Lower lobe of right lung (tissue), 2 donors: ENCODE measurements at regions not wholly inside any gene's neighbourhood (a gene's known extent, or its start where the extent isn't known, plus 50 kb on each side); places are given as distances from the start of the nearest gene placed in this dataset.

Source experiments
- ATAC-seq, 2 donors: fragments of 200-7000 bp; cut with Tn5 transposase; one replicate each; pipeline ENCODE4 v1.9.1; 2020 to 2022; ENCODE audit warnings: mild to moderate bottlenecking in 2 of 2, moderate library complexity in 2 of 2
- DNase-seq: peaks from one replicate; pipeline ENCODE4 v3.0.0-alpha.2; 2020
- H3K27ac ChIP-seq: fragments of 200-600 bp; one replicate; pipeline ENCODE4 v1.8.0; 2022
- H3K27me3 ChIP-seq: fragments of 200-600 bp; one replicate; pipeline ENCODE4 v1.8.0; 2022; ENCODE audit warnings: low read depth
- H3K36me3 ChIP-seq: fragments of 200-600 bp; one replicate; pipeline ENCODE4 v1.8.0; 2022; ENCODE audit warnings: mild to moderate bottlenecking
- H3K4me1 ChIP-seq: fragments of 200-600 bp; one replicate; pipeline ENCODE4 v1.8.0; 2022
- H3K4me3 ChIP-seq: fragments of 200-600 bp; one replicate; pipeline ENCODE4 v1.8.0; 2022; ENCODE audit warnings: mild to moderate bottlenecking
- H3K9me3 ChIP-seq: fragments of 200-600 bp; one replicate; pipeline ENCODE4 v1.8.0; 2022
- CTCF ChIP-seq: fragments of 200-600 bp; IDR thresholded peaks from one replicate; pipeline ENCODE4 v1.8.0; 2022; ENCODE audit warnings: antibody characterized with exemption, mild to moderate bottlenecking
- intact Hi-C: fragments of 100-400 bp; cut with DNase I; formaldehyde crosslinking; loops from one replicate; pipeline ENCODE4 v1.11.0; 2022
- donor health status: DM: no; HTN: yes; CAD: no; lungs with severe emphysema.

DNA sequence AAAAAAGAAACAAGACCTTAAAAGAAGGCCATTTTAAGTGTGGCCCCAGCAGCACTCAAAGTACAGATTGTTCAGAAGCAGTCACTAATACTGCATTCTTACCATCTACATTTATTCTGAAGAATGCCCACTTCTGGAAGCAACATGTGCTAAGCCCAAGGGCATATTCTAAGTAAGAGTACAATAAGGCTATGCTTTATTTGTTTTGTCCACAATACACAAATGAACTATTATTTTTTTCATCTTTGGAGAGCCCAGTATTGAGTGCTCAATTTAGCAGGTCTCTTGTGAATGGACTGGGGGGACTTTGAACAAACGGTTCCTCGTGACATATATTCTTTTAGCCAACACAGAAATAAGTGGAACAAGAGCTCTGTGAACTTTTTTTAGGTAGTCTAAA, 191.4 kb upstream of the CHORDC1 start:
- ATAC-seq (no peak), DNase-seq (no peak)
- no peak overlapping the region for H3K4me3 ChIP-seq
- TF ChIP-seq CTCF, result no peak
- intact Hi-C loops, result no loop called here
- no peak overlapping the region for H3K27ac ChIP-seq
- no peaks in the 10 kb centered on the region for H3K36me3 ChIP-seq
- no peaks in the 10 kb centered on the region for H3K4me1 ChIP-seq
- no peaks in the 10 kb centered on the region for H3K9me3 ChIP-seq
- H3K27me3 ChIP-seq, result no peaks in the 10 kb centered on the region

GRCh38 chr11:90407350-90407749, 184.5 kb upstream of the CHORDC1 start:
- Histone ChIP-seq H3K27me3 (no peaks in the 10 kb centered on the region), H3K4me3 (no peak overlapping the region), H3K4me1 (no peaks in the 10 kb centered on the region), H3K9me3 (no peaks in the 10 kb centered on the region), H3K27ac (no peak overlapping the region), H3K36me3 (no peaks in the 10 kb centered on the region)
- intact Hi-C loops, result no loop called here
- no peak for TF ChIP-seq CTCF
- ATAC-seq (no peak), DNase-seq (no peak)

GRCh38 chr11:90392692-90393091, 169.8 kb upstream of the CHORDC1 start:
- Histone ChIP-seq H3K27ac (no peak overlapping the region), H3K27me3 (no peaks in the 10 kb centered on the region), H3K4me1 (no peaks in the 10 kb centered on the region), H3K9me3 (no peaks in the 10 kb centered on the region), H3K4me3 (no peak overlapping the region), H3K36me3 (no peaks in the 10 kb centered on the region)
- TF ChIP-seq CTCF, result no peak
- no peak for ATAC-seq
- no peak for DNase-seq
- intact Hi-C loops, result no loop called here

DNA sequence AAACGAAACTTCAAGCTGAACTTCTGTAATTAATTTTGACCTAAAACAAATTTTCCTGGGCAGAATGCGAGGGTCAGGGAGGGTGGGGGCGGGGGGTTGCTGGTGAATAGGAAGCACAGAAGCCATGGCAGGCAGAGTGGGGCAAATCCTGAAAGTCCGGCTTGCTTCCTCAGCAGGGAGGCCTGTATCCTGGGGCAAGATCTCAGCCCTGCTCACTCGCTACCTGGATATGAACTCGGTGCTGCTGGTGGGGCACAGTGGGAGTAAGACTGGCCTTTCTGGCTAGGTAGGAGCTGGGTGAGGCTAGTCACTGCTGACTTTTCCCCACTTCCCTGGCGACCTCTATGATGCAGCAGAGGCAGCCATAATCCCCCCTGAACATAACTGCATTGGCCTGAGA, 168.9 kb upstream of the CHORDC1 start:
- no peak for ATAC-seq
- Histone ChIP-seq H3K4me1 (no peaks in the 10 kb centered on the region), H3K36me3 (no peaks in the 10 kb centered on the region), H3K9me3 (no peaks in the 10 kb centered on the region), H3K27me3 (no peaks in the 10 kb centered on the region), H3K4me3 (no peak overlapping the region), H3K27ac (no peak overlapping the region)
- TF ChIP-seq CTCF, result no peak
- no peak for DNase-seq
- intact Hi-C loops, result no loop called here

DNA sequence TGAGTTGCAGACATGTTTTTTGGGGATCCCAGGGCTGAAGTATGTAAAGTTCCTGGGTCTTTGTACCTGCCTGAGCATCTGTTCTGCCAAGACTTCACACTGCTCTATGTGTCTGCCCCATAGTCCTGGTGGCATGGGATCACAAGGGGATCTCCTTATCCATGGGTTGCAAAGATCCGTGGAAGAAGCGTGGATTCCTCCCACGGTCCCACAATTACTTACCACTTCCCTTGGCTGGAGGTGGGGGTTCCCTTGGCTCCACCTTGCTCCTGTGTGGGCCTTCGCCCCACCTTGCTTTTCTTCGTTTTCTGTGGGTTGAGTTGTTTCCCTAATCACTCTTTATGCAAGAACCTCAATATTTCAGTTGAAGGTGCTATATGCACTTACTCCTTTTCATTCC, 157.4 kb upstream of the CHORDC1 start:
- no peaks in the 10 kb centered on the region for H3K4me1 ChIP-seq
- DNase-seq (no peak), ATAC-seq (no peak)
- H3K27me3 ChIP-seq, result no peaks in the 10 kb centered on the region
- intact Hi-C loops, result no loop called here
- H3K27ac ChIP-seq, result no peak overlapping the region
- TF ChIP-seq CTCF, result no peak
- H3K4me3 ChIP-seq, result no peak overlapping the region
- H3K36me3 ChIP-seq, result no peaks in the 10 kb centered on the region
- H3K9me3 ChIP-seq, result no peaks in the 10 kb centered on the region

GRCh38 chr11:90373971-90374370, 151.1 kb upstream of the CHORDC1 start:
- Histone ChIP-seq H3K36me3 (no peaks in the 10 kb centered on the region), H3K27ac (no peak overlapping the region), H3K4me3 (no peak overlapping the region), H3K9me3 (no peaks in the 10 kb centered on the region), H3K27me3 (no peaks in the 10 kb centered on the region), H3K4me1 (no peaks in the 10 kb centered on the region)
- ATAC-seq (no peak), DNase-seq (no peak)
- intact Hi-C loops, result no loop called here
- TF ChIP-seq CTCF, result no peak
